Stimulated activated naive CD8-positive, alpha-beta T cell treated with anti-CD3 and anti-CD28 coated beads, Interleukin-15, Interleukin-2, amounts not matched to agents 100 ng/mL and 50 ng/mL, for 24 hours (primary cell): ENCODE measurements at regions not wholly inside any gene's neighbourhood (a gene's known extent, or its start where the extent isn't known, plus 50 kb on each side); places are given as distances from the start of the nearest gene placed in this dataset.

ENCODE experiments used
- H3K27ac Mint-ChIP-seq: one replicate; pipeline ENCODE4 v1.8.0; 2021; ENCODE audit warnings: mild to moderate bottlenecking, mixed read lengths
- H3K27me3 Mint-ChIP-seq: one replicate; pipeline ENCODE4 v1.8.0; 2021; ENCODE audit warnings: mixed read lengths
- H3K36me3 Mint-ChIP-seq: one replicate; pipeline ENCODE4 v1.8.0; 2021; ENCODE audit warnings: low read depth, mixed read lengths
- H3K4me1 Mint-ChIP-seq: one replicate; pipeline ENCODE4 v1.8.0; 2021; ENCODE audit warnings: low read depth, mixed read lengths
- H3K4me3 Mint-ChIP-seq: one replicate; pipeline ENCODE4 v1.8.0; 2021; ENCODE audit warnings: mild to moderate bottlenecking, mixed read lengths
- H3K9me3 Mint-ChIP-seq: one replicate; pipeline ENCODE4 v1.8.0; 2021; ENCODE audit warnings: mixed read lengths

- no peaks in the 10 kb centered on the region for H3K27me3 Mint-ChIP-seq
- no peaks in the 10 kb centered on the region for H3K9me3 Mint-ChIP-seq
- no peaks in the 10 kb centered on the region for H3K4me1 Mint-ChIP-seq
- H3K27ac Mint-ChIP-seq, result no peak overlapping the region
- H3K36me3 Mint-ChIP-seq, result no peaks in the 10 kb centered on the region
- no peak overlapping the region for H3K4me3 Mint-ChIP-seq
These were observed 74.3 kb downstream of the SLC25A15 start for GRCh38 chr13:40863723-40864122.

GRCh38 chr13:40874138-40874779 lies 84.8 kb downstream of the SLC25A15 start:
- H3K27ac Mint-ChIP-seq, result no peak overlapping the region
- peaks cover 83% of the 10 kb centered on the region for H3K36me3 Mint-ChIP-seq
- peaks cover 24% of the 10 kb centered on the region for H3K9me3 Mint-ChIP-seq
- H3K4me3 Mint-ChIP-seq, result no peak overlapping the region
- H3K27me3 Mint-ChIP-seq, result no peaks in the 10 kb centered on the region
- H3K4me1 Mint-ChIP-seq, result no peaks in the 10 kb centered on the region

- no peak overlapping the region for H3K4me3 Mint-ChIP-seq
- peaks cover 90% of the 10 kb centered on the region for H3K36me3 Mint-ChIP-seq
- H3K4me1 Mint-ChIP-seq, result no peaks in the 10 kb centered on the region
- no peaks in the 10 kb centered on the region for H3K27me3 Mint-ChIP-seq
- peaks cover 25% of the 10 kb centered on the region for H3K9me3 Mint-ChIP-seq
- no peak overlapping the region for H3K27ac Mint-ChIP-seq
These were observed 85.6 kb downstream of the SLC25A15 start for GRCh38 chr13:40875044-40875443.

GRCh38 chr13:40875583-40875982 lies 86.2 kb downstream of the SLC25A15 start:
- Mint-ChIP-seq H3K27me3 (no peaks in the 10 kb centered on the region), H3K27ac (no peak overlapping the region), H3K4me3 (no peak overlapping the region), H3K9me3 (peaks cover 28% of the 10 kb centered on the region), H3K4me1 (peaks cover 5% of the 10 kb centered on the region), H3K36me3 (peaks cover 92% of the 10 kb centered on the region)

GRCh38 chr13:40876020-40876738 lies 86.8 kb downstream of the SLC25A15 start:
- Mint-ChIP-seq H3K36me3 (peaks cover 93% of the 10 kb centered on the region), H3K4me3 (no peak overlapping the region), H3K27ac (no peak overlapping the region), H3K27me3 (no peaks in the 10 kb centered on the region), H3K4me1 (peaks cover 8% of the 10 kb centered on the region), H3K9me3 (peaks cover 28% of the 10 kb centered on the region)

- Mint-ChIP-seq H3K4me3 (no peak overlapping the region), H3K36me3 (peaks cover 84% of the 10 kb centered on the region), H3K9me3 (peaks cover 21% of the 10 kb centered on the region), H3K4me1 (peaks cover 28% of the 10 kb centered on the region), H3K27ac (no peak overlapping the region), H3K27me3 (no peaks in the 10 kb centered on the region)
These were observed 88.9 kb downstream of the SLC25A15 start for GRCh38 chr13:40878321-40878720.

- Mint-ChIP-seq H3K4me3 (no peak overlapping the region), H3K4me1 (peaks cover 28% of the 10 kb centered on the region), H3K36me3 (peaks cover 79% of the 10 kb centered on the region), H3K9me3 (peaks cover 19% of the 10 kb centered on the region), H3K27ac (no peak overlapping the region), H3K27me3 (no peaks in the 10 kb centered on the region)
These were observed 89.4 kb downstream of the SLC25A15 start for GRCh38 chr13:40878823-40879222.
